ENCODE measurements at regions not wholly inside any gene's neighbourhood (a gene's known extent, or its start where the extent isn't known, plus 50 kb on each side); places are given as distances from the start of the nearest gene placed in this dataset.
A peak's percentile ranks its signal among the peaks of the same experiment; 100 is the strongest.
"Not testable (repeated sequence)": the region's sequence is repeated elsewhere in the genome, so short reads cannot be mapped to it uniquely, and the experiment has no call there.

DNA sequence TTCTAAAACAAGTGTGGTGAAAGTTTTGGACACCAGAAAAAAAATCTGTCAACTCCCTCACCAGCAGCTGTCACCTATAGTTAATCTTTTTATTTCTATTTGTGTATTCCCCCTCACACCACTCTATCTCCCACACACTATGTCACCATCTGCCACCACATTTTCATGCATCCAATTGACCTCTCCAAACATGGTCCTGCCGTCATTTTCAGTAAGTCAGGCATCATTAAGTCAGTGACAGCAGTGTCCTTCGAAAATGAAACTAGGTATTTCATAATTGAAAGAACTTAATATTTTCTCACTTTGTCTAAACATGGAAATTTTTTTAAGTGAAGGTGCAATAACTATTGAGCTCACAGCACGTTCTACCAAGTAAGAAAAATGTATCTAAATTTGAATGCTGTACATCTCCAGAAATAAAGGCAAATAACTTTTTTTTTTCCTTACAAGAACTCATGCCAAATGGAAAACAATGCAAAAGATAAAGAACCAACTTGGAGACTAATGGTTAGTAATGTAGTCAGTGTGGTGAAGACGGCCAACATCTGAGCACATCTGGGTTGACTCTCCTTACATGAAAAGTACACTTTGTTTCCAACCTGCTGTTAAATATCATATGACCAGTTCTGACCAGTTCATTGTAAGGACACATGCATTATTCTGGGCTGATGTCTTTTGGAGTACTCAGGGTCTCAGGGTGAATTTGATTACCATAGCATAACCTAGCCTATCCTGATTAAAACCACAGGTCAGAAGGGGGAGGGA lies 623.3 kb upstream of the MANEA start:
- no peak overlapping the region for H3K4me3 Mint-ChIP-seq
- H3K27me3 Mint-ChIP-seq: no peaks in the 10 kb centered on the region
- H3K36me3 Mint-ChIP-seq: no peaks in the 10 kb centered on the region
- no peaks in the 10 kb centered on the region for H3K9me3 Mint-ChIP-seq
- ATAC-seq (ENCODE audit: low read depth in 2 of 2): no peak
- H3K4me1 Mint-ChIP-seq: no peaks in the 10 kb centered on the region
- DNase-seq: no peak
- peak overlapping the region in 2 of 6 donors; percentile 0 to 1 for H3K27ac Mint-ChIP-seq

DNA sequence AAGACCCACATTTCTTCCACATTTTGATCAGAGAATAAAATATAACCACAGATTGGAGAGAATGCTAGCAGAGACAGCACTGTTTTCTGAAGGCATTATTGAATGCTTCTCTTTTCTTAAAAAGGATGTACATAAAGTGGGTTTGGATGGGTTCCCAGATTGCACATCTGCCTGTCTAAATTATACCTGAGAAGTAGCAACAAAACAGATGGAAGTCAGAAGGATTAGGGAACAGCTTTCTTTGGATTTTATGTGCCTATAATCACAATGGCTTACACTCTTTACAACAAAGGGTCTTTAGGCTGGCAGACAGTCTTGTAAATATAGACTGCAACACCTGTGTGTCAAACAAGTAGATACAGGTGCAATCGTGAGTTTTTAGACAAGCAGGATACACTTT lies 622.2 kb upstream of the MANEA start:
- H3K4me3 Mint-ChIP-seq: no peak overlapping the region
- no peaks in the 10 kb centered on the region for H3K36me3 Mint-ChIP-seq
- no peaks in the 10 kb centered on the region for H3K9me3 Mint-ChIP-seq
- no peak for ATAC-seq (ENCODE audit: low read depth in 2 of 2)
- no peaks in the 10 kb centered on the region for H3K4me1 Mint-ChIP-seq
- no peaks in the 10 kb centered on the region for H3K27me3 Mint-ChIP-seq
- H3K27ac Mint-ChIP-seq: no peak overlapping the region
- DNase-seq: no peak

DNA sequence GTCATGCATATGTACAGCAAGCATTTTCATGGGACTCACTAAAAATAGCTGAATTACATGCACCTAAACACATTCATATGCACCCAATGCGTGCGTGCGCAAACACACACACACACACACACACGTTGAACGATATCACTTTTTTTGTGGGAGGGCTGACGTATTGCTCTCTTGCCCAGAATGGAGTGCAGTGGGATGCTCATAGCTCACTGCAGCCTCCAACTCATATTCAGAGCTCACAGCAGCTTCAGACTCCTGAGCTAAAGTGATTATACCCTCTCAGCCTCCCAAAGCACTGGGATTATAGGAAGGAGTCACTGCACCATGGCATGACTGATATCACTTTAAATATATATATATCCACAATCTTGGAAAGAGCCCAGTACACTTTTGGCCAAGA lies 620.4 kb upstream of the MANEA start:
- no peaks in the 10 kb centered on the region for H3K27me3 Mint-ChIP-seq
- no peaks in the 10 kb centered on the region for H3K9me3 Mint-ChIP-seq
- no peak overlapping the region for H3K27ac Mint-ChIP-seq
- no peaks in the 10 kb centered on the region for H3K4me1 Mint-ChIP-seq
- no peaks in the 10 kb centered on the region for H3K36me3 Mint-ChIP-seq
- ATAC-seq (ENCODE audit: low read depth in 2 of 2) (no peak), DNase-seq (no peak)
- no peak overlapping the region for H3K4me3 Mint-ChIP-seq

DNA sequence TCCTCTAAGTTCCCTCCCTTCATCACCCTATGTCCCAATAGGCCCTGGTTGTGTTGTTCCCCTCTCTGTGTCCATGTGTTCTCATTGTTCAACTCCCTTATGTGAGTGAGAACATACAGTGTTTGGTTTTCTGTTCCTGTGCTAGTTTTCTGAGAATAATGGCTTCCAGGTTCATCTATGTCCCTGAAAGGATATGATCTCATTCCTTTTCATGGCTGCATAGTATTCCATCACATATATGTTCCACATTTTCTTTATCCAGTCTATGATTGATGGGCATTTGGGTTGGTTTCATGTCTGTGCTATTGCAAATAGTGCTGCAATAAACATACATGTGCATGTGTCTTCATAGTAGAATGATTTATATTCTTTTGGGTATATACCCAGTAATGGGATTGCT lies 612.6 kb upstream of the MANEA start:
- H3K4me1 Mint-ChIP-seq; H3K36me3 Mint-ChIP-seq; H3K4me3 Mint-ChIP-seq; ATAC-seq (ENCODE audit: low read depth in 2 of 2); H3K27me3 Mint-ChIP-seq; H3K27ac Mint-ChIP-seq; DNase-seq: not testable (repeated sequence)
- peaks cover 3 to 12% (median 5%) of the 10 kb centered on the region in 7 donors for H3K9me3 Mint-ChIP-seq

DNA sequence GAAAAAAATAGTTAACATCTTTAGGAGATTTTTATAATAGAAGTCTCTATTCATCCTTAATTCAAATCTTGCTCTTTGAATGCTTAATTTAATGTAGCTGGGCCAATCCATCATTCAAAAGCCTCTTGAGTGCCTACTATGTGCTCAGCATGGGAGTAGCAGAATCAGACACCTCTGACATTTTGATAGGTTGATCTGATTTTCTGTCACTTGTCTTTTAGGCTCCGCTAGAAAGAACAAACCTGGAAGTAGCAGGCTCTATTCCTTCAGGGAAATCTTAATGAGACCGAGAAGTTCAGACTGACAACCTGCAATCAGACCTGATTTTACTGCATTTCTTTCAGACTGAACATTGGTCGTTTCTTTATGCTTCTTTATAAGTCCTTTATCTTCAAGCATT lies 588.6 kb upstream of the MANEA start:
- H3K27ac Mint-ChIP-seq: no peak overlapping the region
- no peak for ATAC-seq (ENCODE audit: low read depth in 2 of 2)
- no peaks in the 10 kb centered on the region for H3K27me3 Mint-ChIP-seq
- H3K36me3 Mint-ChIP-seq: no peaks in the 10 kb centered on the region
- H3K4me3 Mint-ChIP-seq: no peak overlapping the region
- H3K4me1 Mint-ChIP-seq: no peaks in the 10 kb centered on the region
- DNase-seq: no peak
- peaks cover 0 to 8% (median 3%) of the 10 kb centered on the region in 7 donors for H3K9me3 Mint-ChIP-seq

DNA sequence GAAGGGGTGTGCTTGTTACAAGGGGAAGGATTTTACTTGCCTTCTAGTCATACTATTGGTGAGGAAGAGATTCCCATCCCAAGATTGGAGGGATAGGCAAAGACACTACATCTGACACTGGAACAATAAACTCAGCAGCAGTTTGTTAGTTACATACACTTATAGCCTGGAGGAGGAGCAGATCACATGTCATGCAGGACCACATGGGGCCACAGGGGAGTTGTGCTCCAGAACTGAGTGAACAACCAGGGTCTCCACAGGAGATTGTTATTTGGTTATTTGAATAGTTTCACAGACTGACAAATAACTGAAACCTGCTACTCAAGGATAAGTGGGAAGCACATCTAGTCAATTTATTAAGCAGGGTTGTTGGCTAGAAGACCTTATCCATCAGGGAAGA lies 559.4 kb upstream of the MANEA start:
- Mint-ChIP-seq H3K27ac (no peak overlapping the region), H3K9me3 (no peaks in the 10 kb centered on the region), H3K4me3 (no peak overlapping the region), H3K36me3 (no peaks in the 10 kb centered on the region), H3K27me3 (no peaks in the 10 kb centered on the region), H3K4me1 (no peaks in the 10 kb centered on the region)
- ATAC-seq (ENCODE audit: low read depth in 2 of 2): no peak
- no peak for DNase-seq
